Neural cell (in vitro differentiated cells): ENCODE measurements at regions not wholly inside any gene's neighbourhood (a gene's known extent, or its start where the extent isn't known, plus 50 kb on each side); places are given as distances from the start of the nearest gene placed in this dataset.

ENCODE experiments used
- EZH2 ChIP-seq: fragments of 200-600, 300-800 bp; shearing (Covaris generic), sonication (generic); IDR thresholded peaks from 2 replicates; pipeline ENCODE4 v1.6.1; 2014; ENCODE audit warnings: antibody characterized with exemption, low read length, borderline replicate concordance, mild to moderate bottlenecking; ENCODE audit not compliant: insufficient read depth, poor library complexity, severe bottlenecking
- TF ChIP-seq, protein P1 (sequence below): fragments of 450-650 bp; IDR thresholded peaks from 2 replicates; pipeline ENCODE4 v1.5.1; 2014; ENCODE audit warnings: antibody characterized with exemption, mild to moderate bottlenecking, moderate library complexity; ENCODE audit not compliant: poor library complexity, severe bottlenecking

DNA sequence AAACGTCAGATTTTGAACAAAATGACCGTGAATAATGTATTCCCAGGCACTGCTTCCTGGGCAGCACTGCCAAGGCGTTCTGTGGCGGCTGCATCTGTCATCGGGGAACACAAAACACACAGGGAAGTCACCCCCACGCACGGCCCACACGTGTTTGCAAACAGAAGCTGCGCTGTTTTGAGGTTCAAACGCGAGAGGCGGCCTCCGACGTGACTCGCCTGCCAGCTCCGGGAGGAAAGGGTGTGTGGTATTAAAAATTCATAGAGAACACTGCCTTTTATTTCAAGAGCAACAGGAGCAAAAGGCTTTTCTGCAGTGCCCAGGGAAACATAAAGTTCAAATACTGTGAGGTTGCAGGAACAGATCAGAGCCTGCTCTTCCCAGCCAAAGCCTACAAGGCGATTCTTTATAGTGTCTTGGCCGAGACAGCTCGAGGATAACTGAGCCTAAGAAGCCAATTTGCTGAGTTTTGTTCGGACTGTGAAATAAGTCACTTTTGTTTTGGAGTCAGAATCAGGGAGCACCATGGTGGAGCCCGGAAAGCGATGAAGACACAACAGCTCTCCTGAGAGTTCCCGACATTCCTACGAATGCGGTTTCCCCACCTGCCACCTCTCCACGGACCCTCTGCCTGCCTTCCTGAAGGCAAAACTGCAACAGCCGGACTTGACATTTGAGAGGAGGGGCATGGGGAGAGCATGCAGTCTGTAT lies 115.3 kb upstream of the IRX2 start:
- TF ChIP-seq EZH2, result no peak
- TF ChIP-seq, protein P1, sequence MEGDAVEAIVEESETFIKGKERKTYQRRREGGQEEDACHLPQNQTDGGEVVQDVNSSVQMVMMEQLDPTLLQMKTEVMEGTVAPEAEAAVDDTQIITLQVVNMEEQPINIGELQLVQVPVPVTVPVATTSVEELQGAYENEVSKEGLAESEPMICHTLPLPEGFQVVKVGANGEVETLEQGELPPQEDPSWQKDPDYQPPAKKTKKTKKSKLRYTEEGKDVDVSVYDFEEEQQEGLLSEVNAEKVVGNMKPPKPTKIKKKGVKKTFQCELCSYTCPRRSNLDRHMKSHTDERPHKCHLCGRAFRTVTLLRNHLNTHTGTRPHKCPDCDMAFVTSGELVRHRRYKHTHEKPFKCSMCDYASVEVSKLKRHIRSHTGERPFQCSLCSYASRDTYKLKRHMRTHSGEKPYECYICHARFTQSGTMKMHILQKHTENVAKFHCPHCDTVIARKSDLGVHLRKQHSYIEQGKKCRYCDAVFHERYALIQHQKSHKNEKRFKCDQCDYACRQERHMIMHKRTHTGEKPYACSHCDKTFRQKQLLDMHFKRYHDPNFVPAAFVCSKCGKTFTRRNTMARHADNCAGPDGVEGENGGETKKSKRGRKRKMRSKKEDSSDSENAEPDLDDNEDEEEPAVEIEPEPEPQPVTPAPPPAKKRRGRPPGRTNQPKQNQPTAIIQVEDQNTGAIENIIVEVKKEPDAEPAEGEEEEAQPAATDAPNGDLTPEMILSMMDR, result no peak
